NCI-H2171 treated with DMSO at 0.1 percent for 48 hours (cell line): ENCODE measurements at regions not wholly inside any gene's neighbourhood (a gene's known extent, or its start where the extent isn't known, plus 50 kb on each side); places are given as distances from the start of the nearest gene placed in this dataset.
"Not testable (repeated sequence)": the region's sequence is repeated elsewhere in the genome, so short reads cannot be mapped to it uniquely, and the experiment has no call there.

ENCODE experiments used
- DNase-seq: peaks from one replicate; lab custom pipeline; 2025; lab: John Stamatoyannopoulos, UW

- not testable (repeated sequence) for DNase-seq
Measured at GRCh38 chr2:215889240-215889969, 123.9 kb downstream of the MREG start.

DNA sequence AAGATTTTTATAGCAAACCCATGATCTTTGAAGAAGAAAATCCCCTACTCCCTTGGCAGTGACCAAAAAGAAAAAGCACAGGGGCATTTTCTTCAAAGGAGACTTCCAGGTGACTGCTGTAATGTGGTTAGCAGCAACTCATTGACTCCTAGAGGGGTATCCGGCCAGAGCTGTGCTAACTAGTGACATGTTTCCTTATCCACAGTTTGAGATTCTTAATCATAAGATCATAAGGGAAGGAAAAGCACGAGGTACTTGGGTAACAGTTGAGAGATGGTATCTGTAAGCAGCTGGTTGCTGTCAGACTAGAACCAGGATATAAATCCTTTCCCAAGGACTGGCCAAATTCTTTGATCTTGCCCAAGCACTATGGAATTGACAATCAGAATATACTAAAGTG, 124.7 kb downstream of the MREG start:
- DNase-seq = no peak

- no peak for DNase-seq
Measured at GRCh38 chr2:215887303-215887702, 126.0 kb downstream of the MREG start.

DNA sequence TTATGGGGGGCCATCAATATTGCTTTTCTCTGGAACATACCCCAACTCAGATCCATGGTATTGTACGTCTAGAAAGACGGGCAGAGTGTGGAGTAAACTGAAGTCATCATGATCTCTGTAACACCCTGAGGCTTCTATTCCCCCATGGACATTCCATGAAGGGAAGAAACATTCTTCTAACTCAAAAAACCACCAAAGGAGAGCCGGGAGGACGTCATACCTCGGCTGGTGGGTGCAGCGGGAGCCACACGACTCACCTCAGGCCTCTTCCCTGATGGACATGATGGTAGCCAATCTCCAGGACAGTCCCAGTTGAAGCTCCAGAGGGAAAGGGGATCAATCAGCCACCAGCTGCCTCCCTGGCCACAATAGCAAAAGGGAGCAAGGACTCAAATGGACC, 127.3 kb downstream of the MREG start:
- no peak for DNase-seq

- DNase-seq = no peak
Measured at GRCh38 chr2:215885536-215885935, 127.8 kb downstream of the MREG start.

DNA sequence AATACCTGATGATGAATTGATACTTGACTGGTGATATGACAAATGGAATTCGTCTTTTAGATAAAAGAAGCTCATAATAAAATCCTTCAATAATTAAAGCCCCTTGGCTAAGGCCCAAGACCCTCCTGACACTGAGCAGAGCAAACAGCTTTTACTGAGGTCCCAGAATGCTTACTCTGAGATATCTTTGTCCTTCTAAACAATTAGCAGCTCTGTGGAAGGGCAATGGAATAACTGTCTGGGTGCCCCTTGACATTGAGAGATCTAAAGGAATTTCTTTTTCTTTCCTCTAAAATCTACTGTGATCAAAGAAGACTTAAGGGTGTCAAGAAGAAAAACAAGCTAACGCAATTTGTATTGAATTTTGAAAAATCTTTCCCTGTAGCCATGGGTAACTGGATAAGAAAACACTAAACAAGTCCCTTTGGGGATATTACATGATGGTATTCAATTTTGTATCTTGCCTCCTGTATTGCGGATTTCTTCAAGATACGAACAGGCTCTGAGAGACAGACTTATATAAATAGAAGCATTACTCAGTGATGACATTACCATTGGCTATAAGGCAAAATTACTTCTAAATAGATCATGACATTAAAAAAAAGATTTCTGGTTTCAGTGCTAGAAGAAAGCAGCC, 128.8 kb downstream of the MREG start:
- peak; percentile 7 for DNase-seq

- no peak for DNase-seq
Measured at GRCh38 chr2:215883799-215884198, 129.6 kb downstream of the MREG start.

GRCh38 chr2:215882689-215883088, 130.7 kb downstream of the MREG start:
- no peak for DNase-seq

- peak; percentile 34 for DNase-seq
Measured at GRCh38 chr2:215881582-215881981, 131.8 kb downstream of the MREG start.

- DNase-seq = peak; percentile 53
Measured at GRCh38 chr2:215880970-215881369, 132.4 kb downstream of the MREG start.

DNA sequence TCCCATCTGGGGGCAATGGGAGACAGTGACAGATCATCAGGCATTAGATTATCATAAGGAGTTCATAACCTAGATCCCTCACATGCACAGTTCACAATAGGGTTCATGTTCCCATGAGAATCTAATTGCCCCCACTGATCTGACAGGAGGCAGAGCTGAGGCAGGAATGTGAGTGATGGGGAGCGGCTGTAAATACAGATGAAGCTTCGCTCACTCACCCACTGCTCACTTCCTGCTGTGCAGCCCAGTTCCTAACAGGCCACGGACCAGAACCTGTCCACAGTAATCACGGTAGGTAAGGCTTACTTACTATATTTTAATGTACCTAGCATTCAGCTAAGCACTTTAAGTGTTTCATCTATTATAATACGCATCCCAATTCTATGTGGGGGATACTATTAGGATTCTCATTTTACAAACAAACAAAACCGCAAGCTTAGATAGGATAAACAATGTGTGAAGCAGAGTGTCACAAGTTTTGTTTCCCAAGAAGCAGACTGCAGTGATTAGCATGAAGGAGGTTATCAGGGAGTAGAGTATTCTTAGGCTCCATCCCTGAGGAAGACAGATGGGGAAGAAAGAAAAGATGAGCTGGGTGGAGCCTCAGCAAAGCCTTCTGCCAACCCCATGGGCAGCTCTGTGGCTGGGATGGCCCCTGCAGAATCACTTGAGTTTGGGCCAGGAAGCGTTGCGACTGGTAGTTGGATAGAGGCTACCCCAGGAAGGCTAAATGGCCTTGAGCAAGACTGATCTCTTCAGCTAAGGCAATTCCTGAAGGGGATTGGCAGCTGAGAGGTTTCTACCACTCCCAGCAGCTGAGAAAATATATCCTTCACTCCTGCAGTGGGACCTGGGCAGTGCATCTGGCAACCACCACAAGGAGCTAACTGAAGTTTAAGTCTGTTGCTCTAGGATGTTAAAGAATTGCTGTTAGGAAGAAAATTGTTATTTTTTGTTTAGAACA, 133.1 kb downstream of the MREG start:
- peak; percentile 45 for DNase-seq

DNA sequence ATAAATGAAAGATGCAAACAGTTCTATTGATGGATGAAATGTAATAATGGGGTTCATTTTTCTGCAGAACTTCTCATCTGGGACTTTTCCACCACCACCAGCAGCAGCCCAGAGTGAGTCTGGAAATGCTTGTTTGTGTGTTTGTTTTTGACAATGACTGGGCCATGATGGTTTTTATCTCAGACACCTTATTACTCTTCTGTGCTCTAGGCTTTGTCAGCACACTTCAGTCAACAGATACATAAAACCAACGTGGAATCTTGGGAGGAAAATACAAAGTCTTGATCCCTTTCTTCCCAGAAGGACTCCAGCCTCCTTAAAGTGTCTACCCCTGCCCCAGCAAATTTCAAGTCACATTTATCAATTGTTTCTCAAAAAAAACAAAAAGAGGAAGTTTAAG, 134.0 kb downstream of the MREG start:
- no peak for DNase-seq

GRCh38 chr2:215878476-215879063, 134.8 kb downstream of the MREG start:
- DNase-seq = no peak

DNA sequence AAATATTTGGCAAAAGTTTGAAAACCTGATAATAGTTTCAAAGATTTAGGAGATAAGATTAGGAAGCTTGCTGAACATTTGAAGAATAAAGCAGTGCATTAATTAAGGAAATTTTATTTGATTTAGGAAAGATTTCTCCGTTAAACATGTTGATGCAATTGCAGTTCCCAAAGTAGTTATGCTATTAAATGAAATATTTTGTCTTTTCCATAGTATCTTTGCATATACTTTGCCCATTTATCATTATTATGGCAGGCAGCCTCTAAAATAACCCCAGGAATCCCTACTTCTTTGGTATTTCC, 136.5 kb downstream of the MREG start:
- DNase-seq = no peak

- DNase-seq = no peak
Measured at GRCh38 chr2:215876139-215876936, 137.0 kb downstream of the MREG start.

GRCh38 chr2:215874418-215874817, 138.9 kb downstream of the MREG start:
- no peak for DNase-seq

GRCh38 chr2:215870986-215871385, 142.4 kb downstream of the MREG start:
- DNase-seq = peak; percentile 4

DNA sequence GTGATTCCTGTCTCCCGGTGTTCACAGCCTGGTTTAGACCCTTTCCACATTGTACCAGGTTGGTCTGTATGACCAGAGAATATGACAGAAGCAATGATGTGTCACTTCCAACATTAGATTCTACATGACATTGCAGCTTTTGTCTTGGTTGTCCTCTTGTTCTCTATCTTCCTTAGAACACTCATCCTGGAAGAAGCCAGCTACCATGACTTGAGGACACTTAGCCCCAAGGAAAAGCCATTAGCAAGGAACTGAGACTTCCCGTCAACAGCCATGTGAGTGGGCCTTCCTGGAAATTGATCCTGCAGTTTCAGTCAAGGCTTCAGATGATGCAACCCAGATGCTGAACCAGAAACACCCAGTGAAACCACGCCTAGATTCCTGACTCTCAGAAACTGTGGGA, 143.3 kb downstream of the MREG start:
- DNase-seq = no peak

GRCh38 chr2:215868846-215869543, 144.4 kb downstream of the MREG start:
- DNase-seq = no peak

- DNase-seq = no peak
Measured at GRCh38 chr2:215866606-215867005, 146.7 kb downstream of the MREG start.

DNA sequence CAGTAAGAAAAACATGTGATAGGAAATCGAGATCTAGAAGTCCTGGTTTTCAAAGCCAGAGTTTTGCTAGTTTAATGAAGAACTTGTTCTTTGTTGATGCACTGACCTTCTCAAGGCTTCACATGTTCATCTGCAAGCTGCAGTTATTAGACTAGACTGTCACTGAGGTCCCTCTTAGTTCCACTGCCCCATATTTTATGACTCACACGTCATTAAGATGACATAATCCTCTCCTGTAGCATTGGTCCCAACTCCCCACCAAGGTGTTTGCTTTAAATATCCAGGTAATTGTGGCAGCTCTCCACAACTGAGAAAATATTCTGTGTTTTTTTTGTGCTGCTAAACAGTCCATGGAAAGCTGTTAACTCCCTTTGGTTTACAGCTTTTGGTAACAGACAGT, 149.7 kb downstream of the MREG start:
- no peak for DNase-seq
